Heart left ventricle (tissue), 13 donors: ENCODE measurements at regions not wholly inside any gene's neighbourhood (a gene's known extent, or its start where the extent isn't known, plus 50 kb on each side); places are given as distances from the start of the nearest gene placed in this dataset.

ENCODE experiments used
- POLR2A ChIP-seq, 2 donors: fragments of 450-650 bp; IDR thresholded peaks; one replicate each; pipeline ENCODE4 v1.6.1; 2017; ENCODE audit warnings: antibody characterized with exemption in 2 of 2, mild to moderate bottlenecking in 2 of 2, moderate library complexity in 2 of 2
- TF ChIP-seq, protein P1 (sequence below), 12 donors: fragments of 200-600 bp; sonication (generic) in 4 of 12; IDR thresholded peaks; one replicate each; pipeline versions ENCODE4 v1.5.0 to v1.8.0; 2018 to 2022; ENCODE audit warnings: antibody characterized with exemption in 12 of 12, mild to moderate bottlenecking in 5 of 12
- donor health status: ischemic (EF 13 %, LVEDD 7.1; RV severe dilation, severe dysfunction).
- donor health status: DM: no; HTN: yes; CAD: no.
- donor health status: DM: no; HTN: no; CAD: no.
- donor health status: ischemic (EF 25% LVEDD 6.9; RV normal size, moderate dysfunction).
- donor health status: ischemic (EF 25% LVEDD 5.7; RV mildly dilated, moderate dysfunction).
- donor health status: ischemic (EF 35%, LVEDD 5.7; RV mildly dilated, moderate dysfunction).
- donor health status: nonischemic (EF 11% LVEDD 7.7; RV severe dilation, severe dysfunction).
- donor health status: DM: yes; HTN: yes; CAD: no.
- donor health status: PGD.
- donor health status: ischemic (EF 29% LVEDD 5.4; RV normal size, mild dysfunction).
- donor health status: nonischemic (EF 23%, LVEDD 6.1; RV moderate dilation, normal function).

DNA sequence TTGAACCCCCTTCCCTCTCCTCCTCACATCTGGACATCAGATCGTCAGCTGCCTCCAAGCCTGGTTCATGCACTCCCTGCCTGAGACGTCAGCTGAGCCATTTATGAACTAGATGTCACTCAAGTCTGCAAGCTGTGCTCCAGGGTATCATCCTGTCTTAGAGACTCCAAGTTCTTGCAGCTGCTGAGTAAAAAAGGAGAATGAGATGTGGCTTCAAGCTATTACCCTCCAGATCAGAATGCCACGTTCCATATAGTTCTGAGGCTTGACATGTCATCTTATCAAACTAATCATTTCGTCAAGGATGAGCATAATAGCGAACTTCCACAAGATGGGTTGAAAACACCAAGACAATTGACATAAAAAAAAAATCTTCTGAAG lies 766.3 kb downstream of the TBL1XR1 start:
- TF ChIP-seq POLR2A (IDR thresholded peaks at IDR 0.05), result no peak
- TF ChIP-seq, protein P1, sequence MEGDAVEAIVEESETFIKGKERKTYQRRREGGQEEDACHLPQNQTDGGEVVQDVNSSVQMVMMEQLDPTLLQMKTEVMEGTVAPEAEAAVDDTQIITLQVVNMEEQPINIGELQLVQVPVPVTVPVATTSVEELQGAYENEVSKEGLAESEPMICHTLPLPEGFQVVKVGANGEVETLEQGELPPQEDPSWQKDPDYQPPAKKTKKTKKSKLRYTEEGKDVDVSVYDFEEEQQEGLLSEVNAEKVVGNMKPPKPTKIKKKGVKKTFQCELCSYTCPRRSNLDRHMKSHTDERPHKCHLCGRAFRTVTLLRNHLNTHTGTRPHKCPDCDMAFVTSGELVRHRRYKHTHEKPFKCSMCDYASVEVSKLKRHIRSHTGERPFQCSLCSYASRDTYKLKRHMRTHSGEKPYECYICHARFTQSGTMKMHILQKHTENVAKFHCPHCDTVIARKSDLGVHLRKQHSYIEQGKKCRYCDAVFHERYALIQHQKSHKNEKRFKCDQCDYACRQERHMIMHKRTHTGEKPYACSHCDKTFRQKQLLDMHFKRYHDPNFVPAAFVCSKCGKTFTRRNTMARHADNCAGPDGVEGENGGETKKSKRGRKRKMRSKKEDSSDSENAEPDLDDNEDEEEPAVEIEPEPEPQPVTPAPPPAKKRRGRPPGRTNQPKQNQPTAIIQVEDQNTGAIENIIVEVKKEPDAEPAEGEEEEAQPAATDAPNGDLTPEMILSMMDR (IDR thresholded peaks at IDR 0.05), result no peak
